ENCODE measurements at regions not wholly inside any gene's neighbourhood (a gene's known extent, or its start where the extent isn't known, plus 50 kb on each side); places are given as distances from the start of the nearest gene placed in this dataset.
"Not testable (repeated sequence)": the region's sequence is repeated elsewhere in the genome, so short reads cannot be mapped to it uniquely, and the experiment has no call there.

DNA sequence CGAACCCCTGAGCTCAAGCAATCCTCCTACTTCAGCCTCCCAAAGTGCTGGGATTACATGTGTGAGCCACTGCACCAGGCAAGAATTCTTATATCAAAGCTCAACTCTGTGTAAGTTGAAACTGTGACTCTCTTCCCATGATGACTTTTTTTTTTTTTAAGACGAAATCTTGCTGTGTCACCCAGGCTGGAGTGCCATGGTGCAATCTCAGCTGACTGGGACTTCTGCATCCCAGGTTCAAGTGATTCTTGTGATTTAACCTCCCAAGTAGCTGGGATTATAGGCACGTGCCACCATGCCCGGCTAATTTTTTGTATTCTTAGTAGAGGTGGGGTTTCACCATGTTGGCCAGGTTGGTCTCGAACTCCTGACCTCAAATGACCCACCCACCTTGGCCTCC, 51.6 kb upstream of the WAC start:
- TF ChIP-seq, protein P1, sequence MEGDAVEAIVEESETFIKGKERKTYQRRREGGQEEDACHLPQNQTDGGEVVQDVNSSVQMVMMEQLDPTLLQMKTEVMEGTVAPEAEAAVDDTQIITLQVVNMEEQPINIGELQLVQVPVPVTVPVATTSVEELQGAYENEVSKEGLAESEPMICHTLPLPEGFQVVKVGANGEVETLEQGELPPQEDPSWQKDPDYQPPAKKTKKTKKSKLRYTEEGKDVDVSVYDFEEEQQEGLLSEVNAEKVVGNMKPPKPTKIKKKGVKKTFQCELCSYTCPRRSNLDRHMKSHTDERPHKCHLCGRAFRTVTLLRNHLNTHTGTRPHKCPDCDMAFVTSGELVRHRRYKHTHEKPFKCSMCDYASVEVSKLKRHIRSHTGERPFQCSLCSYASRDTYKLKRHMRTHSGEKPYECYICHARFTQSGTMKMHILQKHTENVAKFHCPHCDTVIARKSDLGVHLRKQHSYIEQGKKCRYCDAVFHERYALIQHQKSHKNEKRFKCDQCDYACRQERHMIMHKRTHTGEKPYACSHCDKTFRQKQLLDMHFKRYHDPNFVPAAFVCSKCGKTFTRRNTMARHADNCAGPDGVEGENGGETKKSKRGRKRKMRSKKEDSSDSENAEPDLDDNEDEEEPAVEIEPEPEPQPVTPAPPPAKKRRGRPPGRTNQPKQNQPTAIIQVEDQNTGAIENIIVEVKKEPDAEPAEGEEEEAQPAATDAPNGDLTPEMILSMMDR (IDR thresholded peaks at IDR 0.05; ENCODE audit: insufficient read depth, low read depth, low read length) = not testable (repeated sequence)
- not testable (repeated sequence) for TF ChIP-seq EZH2 (IDR thresholded peaks at IDR 0.05; ENCODE audit: insufficient read depth, low read length)
